ENCODE measurements at regions not wholly inside any gene's neighbourhood (a gene's known extent, or its start where the extent isn't known, plus 50 kb on each side); places are given as distances from the start of the nearest gene placed in this dataset.

DNA sequence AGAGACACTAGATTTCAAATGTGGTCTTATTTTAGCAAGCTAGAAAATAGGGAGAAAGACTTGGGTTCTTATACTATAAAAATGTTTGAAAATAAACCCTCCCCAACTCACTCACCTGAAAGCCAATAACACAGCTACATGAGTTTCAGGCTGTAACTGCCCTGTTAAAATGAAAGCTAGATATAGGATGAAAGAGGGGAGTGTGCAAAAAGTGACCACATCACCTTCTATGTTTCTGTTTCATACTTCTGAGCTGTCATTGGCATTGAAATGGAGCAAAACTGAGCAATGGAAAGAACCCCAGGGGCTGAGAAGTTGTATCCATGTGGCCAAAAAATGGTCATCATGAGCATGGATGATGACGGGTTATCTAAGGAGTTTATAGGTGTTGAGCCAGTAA is 148.1 kb upstream of the TENT5A start:
- TF ChIP-seq ZNF426 (tag by site-specific recombination; IDR thresholded peaks at IDR 0.05): no peak
- no peak for TF ChIP-seq ZNF843 (tag by site-specific recombination; IDR thresholded peaks at IDR 0.05)
- TF ChIP-seq ZNF768 (tag by site-specific recombination; IDR thresholded peaks at IDR 0.05): no peak
- TF ChIP-seq, protein P1, sequence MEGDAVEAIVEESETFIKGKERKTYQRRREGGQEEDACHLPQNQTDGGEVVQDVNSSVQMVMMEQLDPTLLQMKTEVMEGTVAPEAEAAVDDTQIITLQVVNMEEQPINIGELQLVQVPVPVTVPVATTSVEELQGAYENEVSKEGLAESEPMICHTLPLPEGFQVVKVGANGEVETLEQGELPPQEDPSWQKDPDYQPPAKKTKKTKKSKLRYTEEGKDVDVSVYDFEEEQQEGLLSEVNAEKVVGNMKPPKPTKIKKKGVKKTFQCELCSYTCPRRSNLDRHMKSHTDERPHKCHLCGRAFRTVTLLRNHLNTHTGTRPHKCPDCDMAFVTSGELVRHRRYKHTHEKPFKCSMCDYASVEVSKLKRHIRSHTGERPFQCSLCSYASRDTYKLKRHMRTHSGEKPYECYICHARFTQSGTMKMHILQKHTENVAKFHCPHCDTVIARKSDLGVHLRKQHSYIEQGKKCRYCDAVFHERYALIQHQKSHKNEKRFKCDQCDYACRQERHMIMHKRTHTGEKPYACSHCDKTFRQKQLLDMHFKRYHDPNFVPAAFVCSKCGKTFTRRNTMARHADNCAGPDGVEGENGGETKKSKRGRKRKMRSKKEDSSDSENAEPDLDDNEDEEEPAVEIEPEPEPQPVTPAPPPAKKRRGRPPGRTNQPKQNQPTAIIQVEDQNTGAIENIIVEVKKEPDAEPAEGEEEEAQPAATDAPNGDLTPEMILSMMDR (tag by site-specific recombination; IDR thresholded peaks at IDR 0.05): no peak
- TF ChIP-seq, protein P2, sequence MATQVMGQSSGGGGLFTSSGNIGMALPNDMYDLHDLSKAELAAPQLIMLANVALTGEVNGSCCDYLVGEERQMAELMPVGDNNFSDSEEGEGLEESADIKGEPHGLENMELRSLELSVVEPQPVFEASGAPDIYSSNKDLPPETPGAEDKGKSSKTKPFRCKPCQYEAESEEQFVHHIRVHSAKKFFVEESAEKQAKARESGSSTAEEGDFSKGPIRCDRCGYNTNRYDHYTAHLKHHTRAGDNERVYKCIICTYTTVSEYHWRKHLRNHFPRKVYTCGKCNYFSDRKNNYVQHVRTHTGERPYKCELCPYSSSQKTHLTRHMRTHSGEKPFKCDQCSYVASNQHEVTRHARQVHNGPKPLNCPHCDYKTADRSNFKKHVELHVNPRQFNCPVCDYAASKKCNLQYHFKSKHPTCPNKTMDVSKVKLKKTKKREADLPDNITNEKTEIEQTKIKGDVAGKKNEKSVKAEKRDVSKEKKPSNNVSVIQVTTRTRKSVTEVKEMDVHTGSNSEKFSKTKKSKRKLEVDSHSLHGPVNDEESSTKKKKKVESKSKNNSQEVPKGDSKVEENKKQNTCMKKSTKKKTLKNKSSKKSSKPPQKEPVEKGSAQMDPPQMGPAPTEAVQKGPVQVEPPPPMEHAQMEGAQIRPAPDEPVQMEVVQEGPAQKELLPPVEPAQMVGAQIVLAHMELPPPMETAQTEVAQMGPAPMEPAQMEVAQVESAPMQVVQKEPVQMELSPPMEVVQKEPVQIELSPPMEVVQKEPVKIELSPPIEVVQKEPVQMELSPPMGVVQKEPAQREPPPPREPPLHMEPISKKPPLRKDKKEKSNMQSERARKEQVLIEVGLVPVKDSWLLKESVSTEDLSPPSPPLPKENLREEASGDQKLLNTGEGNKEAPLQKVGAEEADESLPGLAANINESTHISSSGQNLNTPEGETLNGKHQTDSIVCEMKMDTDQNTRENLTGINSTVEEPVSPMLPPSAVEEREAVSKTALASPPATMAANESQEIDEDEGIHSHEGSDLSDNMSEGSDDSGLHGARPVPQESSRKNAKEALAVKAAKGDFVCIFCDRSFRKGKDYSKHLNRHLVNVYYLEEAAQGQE (tag by site-specific recombination; IDR thresholded peaks at IDR 0.05): no peak
- no peak for TF ChIP-seq MZF1 (tag by site-specific recombination; IDR thresholded peaks at IDR 0.05; ENCODE audit: borderline replicate concordance)
- TF ChIP-seq ZNF473 (tag by site-specific recombination; IDR thresholded peaks at IDR 0.05): no peak
- TF ChIP-seq, protein P3, sequence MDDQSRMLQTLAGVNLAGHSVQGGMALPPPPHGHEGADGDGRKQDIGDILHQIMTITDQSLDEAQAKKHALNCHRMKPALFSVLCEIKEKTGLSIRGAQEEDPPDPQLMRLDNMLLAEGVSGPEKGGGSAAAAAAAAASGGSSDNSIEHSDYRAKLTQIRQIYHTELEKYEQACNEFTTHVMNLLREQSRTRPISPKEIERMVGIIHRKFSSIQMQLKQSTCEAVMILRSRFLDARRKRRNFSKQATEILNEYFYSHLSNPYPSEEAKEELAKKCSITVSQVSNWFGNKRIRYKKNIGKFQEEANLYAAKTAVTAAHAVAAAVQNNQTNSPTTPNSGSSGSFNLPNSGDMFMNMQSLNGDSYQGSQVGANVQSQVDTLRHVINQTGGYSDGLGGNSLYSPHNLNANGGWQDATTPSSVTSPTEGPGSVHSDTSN (CRISPR knock-in tag; IDR thresholded peaks at IDR 0.05): no peak
- TF ChIP-seq ZNF664 (tag by site-specific recombination; IDR thresholded peaks at IDR 0.05): no peak
- TF ChIP-seq ZNF157 (tag by site-specific recombination; IDR thresholded peaks at IDR 0.05): no peak
- no peak for TF ChIP-seq ZNF37A (tag by site-specific recombination; IDR thresholded peaks at IDR 0.05)
- TF ChIP-seq ZBTB7A (tag by site-specific recombination; IDR thresholded peaks at IDR 0.05; ENCODE audit: low read depth): no peak
- TF ChIP-seq, protein P4, sequence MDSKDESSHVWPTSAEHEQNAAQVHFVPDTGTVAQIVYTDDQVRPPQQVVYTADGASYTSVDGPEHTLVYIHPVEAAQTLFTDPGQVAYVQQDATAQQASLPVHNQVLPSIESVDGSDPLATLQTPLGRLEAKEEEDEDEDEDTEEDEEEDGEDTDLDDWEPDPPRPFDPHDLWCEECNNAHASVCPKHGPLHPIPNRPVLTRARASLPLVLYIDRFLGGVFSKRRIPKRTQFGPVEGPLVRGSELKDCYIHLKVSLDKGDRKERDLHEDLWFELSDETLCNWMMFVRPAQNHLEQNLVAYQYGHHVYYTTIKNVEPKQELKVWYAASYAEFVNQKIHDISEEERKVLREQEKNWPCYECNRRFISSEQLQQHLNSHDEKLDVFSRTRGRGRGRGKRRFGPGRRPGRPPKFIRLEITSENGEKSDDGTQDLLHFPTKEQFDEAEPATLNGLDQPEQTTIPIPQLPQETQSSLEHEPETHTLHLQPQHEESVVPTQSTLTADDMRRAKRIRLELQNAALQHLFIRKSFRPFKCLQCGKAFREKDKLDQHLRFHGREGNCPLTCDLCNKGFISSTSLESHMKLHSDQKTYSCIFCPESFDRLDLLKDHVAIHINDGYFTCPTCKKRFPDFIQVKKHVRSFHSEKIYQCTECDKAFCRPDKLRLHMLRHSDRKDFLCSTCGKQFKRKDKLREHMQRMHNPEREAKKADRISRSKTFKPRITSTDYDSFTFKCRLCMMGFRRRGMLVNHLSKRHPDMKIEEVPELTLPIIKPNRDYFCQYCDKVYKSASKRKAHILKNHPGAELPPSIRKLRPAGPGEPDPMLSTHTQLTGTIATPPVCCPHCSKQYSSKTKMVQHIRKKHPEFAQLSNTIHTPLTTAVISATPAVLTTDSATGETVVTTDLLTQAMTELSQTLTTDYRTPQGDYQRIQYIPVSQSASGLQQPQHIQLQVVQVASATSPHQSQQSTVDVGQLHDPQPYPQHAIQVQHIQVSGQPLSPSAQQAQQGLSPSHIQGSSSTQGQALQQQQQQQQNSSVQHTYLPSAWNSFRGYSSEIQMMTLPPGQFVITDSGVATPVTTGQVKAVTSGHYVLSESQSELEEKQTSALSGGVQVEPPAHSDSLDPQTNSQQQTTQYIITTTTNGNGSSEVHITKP (tag by site-specific recombination; IDR thresholded peaks at IDR 0.05): no peak

All from HEK293 (cell line).